IMR-90 (cell line): ENCODE measurements at regions not wholly inside any gene's neighbourhood (a gene's known extent, or its start where the extent isn't known, plus 50 kb on each side); places are given as distances from the start of the nearest gene placed in this dataset.

Experiments used
- ATAC-seq: fragments of 200-7000 bp; cut with Tn5 transposase; 2 replicates; pipeline ENCODE4 v1.9.1; 2020; ENCODE audit warnings: low read depth, mild to moderate bottlenecking, moderate library complexity
- BruUV-seq: library from RNA; stranded (reverse); fragments of 400-500 nt; replicated peaks from 2 replicates; lab custom pipeline; 2021; lab: Mats Ljungman, UMichigan
- CTCF ChIA-PET: fragments of 300-600 bp; formaldehyde crosslinking; extraction: SDS; loops from one replicate; lab custom pipeline; 2021; ENCODE audit warnings: antibody characterized with exemption; lab: Yijun Ruan, JAX
- POLR2A ChIA-PET: fragments of 300-600 bp; sonication (Branson Sonifier 250); formaldehyde crosslinking; loops from one replicate; lab custom pipeline; 2022; ENCODE audit warnings: antibody characterized with exemption; ENCODE audit not compliant: unreplicated experiment; lab: Charles Lee
- DNase-seq: peaks from one replicate; pipeline ENCODE4 v3.0.0; 2013
- H2AFZ ChIP-seq: replicated peaks from 2 replicates; pipeline ENCODE3; 2013; ENCODE audit warnings: low read length, mild to moderate bottlenecking; ENCODE audit not compliant: poor library complexity
- H2AK5ac ChIP-seq: 2 replicates; pipeline ENCODE4 v1.6.1; 2013; ENCODE audit warnings: low read depth, low read length, inconsistent platforms
- H2AK9ac ChIP-seq: replicated peaks from 2 replicates; pipeline ENCODE3; 2013; ENCODE audit warnings: mild to moderate bottlenecking, low read depth, low read length, moderate library complexity; ENCODE audit not compliant: poor library complexity
- H2BK120ac ChIP-seq: 2 replicates; pipeline ENCODE4 v1.6.1; 2013; ENCODE audit warnings: low read depth, low read length, inconsistent platforms
- H2BK15ac ChIP-seq: 3 replicates; pipeline ENCODE4 v1.6.1; 2013; ENCODE audit warnings: low read depth, low read length, inconsistent platforms
- H2BK20ac ChIP-seq: 2 replicates; pipeline ENCODE4 v1.6.1; 2013; ENCODE audit warnings: low read depth, mild to moderate bottlenecking, inconsistent platforms, low read length, moderate library complexity
- H2BK5ac ChIP-seq: 2 replicates; pipeline ENCODE4 v1.6.1; 2013; ENCODE audit warnings: mild to moderate bottlenecking, low read depth, low read length, inconsistent platforms; ENCODE audit not compliant: poor library complexity, severe bottlenecking
- H3K14ac ChIP-seq: replicated peaks from 2 replicates; pipeline ENCODE4 v1.6.1; 2013; ENCODE audit warnings: low read depth, low read length, inconsistent platforms
- H3K18ac ChIP-seq: 2 replicates; pipeline ENCODE4 v1.6.1; 2013; ENCODE audit warnings: low read depth, low read length, control low read depth
- H3K23ac ChIP-seq: 2 replicates; pipeline ENCODE4 v1.6.1; 2013; ENCODE audit warnings: low read depth, low read length, inconsistent platforms
- H3K27ac ChIP-seq: 2 replicates; pipeline ENCODE4 v1.5.1; 2013; ENCODE audit warnings: mild to moderate bottlenecking, control low read depth, low read length; ENCODE audit not compliant: insufficient read depth
- H3K27me3 ChIP-seq: 2 replicates; pipeline ENCODE4 v1.6.1; 2013; ENCODE audit warnings: low read length; ENCODE audit not compliant: control insufficient read depth, insufficient read depth
- H3K36me3 ChIP-seq: 2 replicates; pipeline ENCODE4 v1.6.1; 2013; ENCODE audit warnings: low read length, mixed read lengths; ENCODE audit not compliant: control insufficient read depth, insufficient read depth
- H3K4ac ChIP-seq: 2 replicates; pipeline ENCODE4 v1.6.1; 2013; ENCODE audit warnings: low read depth, low read length, inconsistent platforms
- H3K4me1 ChIP-seq: 2 replicates; pipeline ENCODE4 v1.6.1; 2013; ENCODE audit warnings: low read length, mixed read lengths; ENCODE audit not compliant: control insufficient read depth, insufficient read depth
- H3K4me2 ChIP-seq: 2 replicates; pipeline ENCODE4 v1.6.1; 2013; ENCODE audit warnings: low read depth, mild to moderate bottlenecking, control low read depth, low read length, moderate library complexity
- H3K4me3 ChIP-seq: 2 replicates; pipeline ENCODE4 v1.5.1; 2013; ENCODE audit warnings: low read depth, mild to moderate bottlenecking, control low read depth, low read length, moderate library complexity; ENCODE audit not compliant: insufficient read depth
- H3K56ac ChIP-seq: 2 replicates; pipeline ENCODE4 v1.6.1; 2013; ENCODE audit warnings: low read length, inconsistent platforms; ENCODE audit not compliant: insufficient read depth; ENCODE audit errors: extremely low read depth
- H3K79me1 ChIP-seq, 2 experiments: 2 replicates each; pipeline ENCODE4 v1.6.1; 2013; ENCODE audit warnings: low read length in 2 of 2, inconsistent platforms in 1 of 2, low read depth in 1 of 2
- H3K9ac ChIP-seq: 2 replicates; pipeline ENCODE4 v1.6.1; 2013; ENCODE audit warnings: low read depth, low read length, control low read depth
- H3K9me1 ChIP-seq: 2 replicates; pipeline ENCODE4 v1.6.1; 2013; ENCODE audit warnings: low read length, inconsistent platforms; ENCODE audit not compliant: insufficient read depth
- H3K9me3 ChIP-seq: 2 replicates; pipeline ENCODE4 v1.6.1; 2013; ENCODE audit warnings: low read length; ENCODE audit not compliant: control insufficient read depth, insufficient read depth
- H4K20me1 ChIP-seq: 2 replicates; pipeline ENCODE4 v1.6.1; 2013; ENCODE audit warnings: low read length, inconsistent platforms; ENCODE audit not compliant: insufficient read depth
- H4K5ac ChIP-seq: 2 replicates; pipeline ENCODE4 v1.6.1; 2013; ENCODE audit warnings: mild to moderate bottlenecking, low read depth, low read length, control low read depth
- H4K8ac ChIP-seq, 2 experiments: 2 replicates each; pipeline ENCODE4 v1.6.1; 2013; ENCODE audit warnings: low read depth in 2 of 2, low read length in 2 of 2, control low read depth in 1 of 2, inconsistent platforms in 1 of 2
- H4K91ac ChIP-seq: 2 replicates; pipeline ENCODE4 v1.6.1; 2013; ENCODE audit warnings: low read depth, low read length, inconsistent platforms; ENCODE audit not compliant: insufficient read depth
- BHLHE40 ChIP-seq: fragments of 150-350 bp; IDR thresholded peaks from 2 replicates; pipeline ENCODE4 v1.6.1; 2016; ENCODE audit warnings: mild to moderate bottlenecking, low read depth, low read length
- CHD1 ChIP-seq: IDR thresholded peaks from 2 replicates; pipeline ENCODE4 v1.6.1; 2012; ENCODE audit warnings: low read depth, low read length, improper control_type of control experiment
- FOS ChIP-seq: fragments of 150-350 bp; IDR thresholded peaks from 2 replicates; pipeline ENCODE4 v1.6.1; 2016; ENCODE audit warnings: low read depth, low read length
- MXI1 ChIP-seq: IDR thresholded peaks from 2 replicates; pipeline ENCODE4 v1.6.1; 2012; ENCODE audit warnings: low read depth, mild to moderate bottlenecking, low read length, moderate library complexity, borderline replicate concordance
- NFE2L2 ChIP-seq: fragments of 150-350 bp; IDR thresholded peaks from 2 replicates; pipeline ENCODE4 v1.6.1; 2016; ENCODE audit warnings: low read depth, mild to moderate bottlenecking, low read length
- POLR2A ChIP-seq: IDR thresholded peaks from 2 replicates; pipeline ENCODE4 v1.6.1; 2012; ENCODE audit warnings: mild to moderate bottlenecking, low read depth, low read length
- RAD21 ChIP-seq: IDR thresholded peaks from 2 replicates; pipeline ENCODE4 v1.6.1; 2012; ENCODE audit warnings: low read length, improper control_type of control experiment
- RCOR1 ChIP-seq: IDR thresholded peaks from 2 replicates; pipeline ENCODE4 v1.6.1; 2012; ENCODE audit warnings: mild to moderate bottlenecking, low read length, improper control_type of control experiment; ENCODE audit not compliant: insufficient replicate concordance
- RFX5 ChIP-seq: IDR thresholded peaks from 2 replicates; pipeline ENCODE4 v1.8.0; 2012; ENCODE audit warnings: low read depth, mild to moderate bottlenecking, low read length, moderate library complexity
- SMC3 ChIP-seq: fragments of 150-350 bp; IDR thresholded peaks from 2 replicates; pipeline ENCODE4 v1.6.1; 2016; ENCODE audit warnings: low read depth, mild to moderate bottlenecking, antibody characterized with exemption, low read length, moderate library complexity
- USF2 ChIP-seq: fragments of 150-350 bp; IDR thresholded peaks from 2 replicates; pipeline ENCODE4 v1.6.1; 2017; ENCODE audit warnings: mild to moderate bottlenecking, antibody characterized with exemption, low read length, low read depth
- WGBS, 2 experiments: methylation state at CpG; one replicate each; pipeline versions ENCODE4 v1.1.5 to v1.1.7; 2013; ENCODE audit warnings: missing lambda C conversion rate in 2 of 2; ENCODE audit not compliant: insufficient read length in 1 of 2; ENCODE audit errors: extremely low coverage in 2 of 2; 5-methylcytosine and 5-hydroxymethylcytosine counted together
- dilution Hi-C: fragments of 300-500 bp; cut with HindIII; formaldehyde crosslinking; loops from one replicate; pipeline ENCODE4 v1.14.3; 2018; ENCODE audit warnings: low sequenced_read_pairs; ENCODE audit not compliant: unreplicated experiment
- in situ Hi-C: fragments of 300-500 bp; cut with MboI; formaldehyde crosslinking; loops from 3 replicates; pipeline ENCODE4 v1.14.3; 2019; ENCODE audit warnings: low sequenced_read_pairs, inconsistent platforms, mixed read lengths
- intact Hi-C: fragments of 100-400 bp; cut with micrococcal nuclease; formaldehyde crosslinking; loops from 2 replicates; pipeline ENCODE4 v1.10.0; 2022
- TF ChIP-seq, protein P1 (sequence below): fragments of 150-350 bp; IDR thresholded peaks from 2 replicates; pipeline ENCODE4 v1.6.1; 2016; ENCODE audit warnings: low read depth, mild to moderate bottlenecking, low read length, moderate library complexity, borderline replicate concordance
- TF ChIP-seq, protein P2 (sequence below): conservative IDR thresholded peaks from 2 replicates; pipeline ENCODE4 v1.5.1; 2012; ENCODE audit warnings: mild to moderate bottlenecking, low read depth, low read length, improper control_type of control experiment

- Histone ChIP-seq H3K4ac (no peak overlapping the region), H2BK120ac (no peak overlapping the region), H2AFZ (no peak overlapping the region), H3K14ac (no peak overlapping the region), H3K18ac (no peak overlapping the region), H3K9me3 (peaks cover 12% of the 10 kb centered on the region), H3K4me1 (no peaks in the 10 kb centered on the region), H3K4me2 (no peak overlapping the region), H3K79me1 (no peaks in the 10 kb centered on the region), H3K23ac (no peak overlapping the region), H3K4me3 (no peak overlapping the region), H3K27ac (no peak overlapping the region), H3K36me3 (no peaks in the 10 kb centered on the region), H4K5ac (no peak overlapping the region), H3K27me3 (no peaks in the 10 kb centered on the region), H2AK5ac (no peak overlapping the region), H4K8ac (no peak overlapping the region), H4K20me1 (no peaks in the 10 kb centered on the region), H2BK20ac (no peak overlapping the region), H4K91ac (no peak overlapping the region), H2AK9ac (no peak overlapping the region), H3K56ac (no peak overlapping the region), H2BK15ac (no peak overlapping the region), H3K9ac (no peak overlapping the region), H2BK5ac (no peak overlapping the region), H3K9me1 (no peaks in the 10 kb centered on the region)
- in situ Hi-C loops (no loop called here), intact Hi-C loops (no loop called here), dilution Hi-C loops (no loop called here)
- POLR2A ChIA-PET, result no interaction called here
- DNase-seq (no peak), ATAC-seq (no peak)
- 25% methylated on average over 1 of the region's 5 CpGs; no CpG with 5 or more reads in 1 of the 2 experiments for WGBS, 2 experiments
- BruUV-seq, result no TSS peak
- no peak for TF ChIP-seq RCOR1
- no peak for TF ChIP-seq FOS
- TF ChIP-seq, protein P1, sequence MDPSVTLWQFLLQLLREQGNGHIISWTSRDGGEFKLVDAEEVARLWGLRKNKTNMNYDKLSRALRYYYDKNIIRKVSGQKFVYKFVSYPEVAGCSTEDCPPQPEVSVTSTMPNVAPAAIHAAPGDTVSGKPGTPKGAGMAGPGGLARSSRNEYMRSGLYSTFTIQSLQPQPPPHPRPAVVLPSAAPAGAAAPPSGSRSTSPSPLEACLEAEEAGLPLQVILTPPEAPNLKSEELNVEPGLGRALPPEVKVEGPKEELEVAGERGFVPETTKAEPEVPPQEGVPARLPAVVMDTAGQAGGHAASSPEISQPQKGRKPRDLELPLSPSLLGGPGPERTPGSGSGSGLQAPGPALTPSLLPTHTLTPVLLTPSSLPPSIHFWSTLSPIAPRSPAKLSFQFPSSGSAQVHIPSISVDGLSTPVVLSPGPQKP, result no peak
- no peak for TF ChIP-seq BHLHE40
- TF ChIP-seq USF2, result no peak
- TF ChIP-seq, protein P2, sequence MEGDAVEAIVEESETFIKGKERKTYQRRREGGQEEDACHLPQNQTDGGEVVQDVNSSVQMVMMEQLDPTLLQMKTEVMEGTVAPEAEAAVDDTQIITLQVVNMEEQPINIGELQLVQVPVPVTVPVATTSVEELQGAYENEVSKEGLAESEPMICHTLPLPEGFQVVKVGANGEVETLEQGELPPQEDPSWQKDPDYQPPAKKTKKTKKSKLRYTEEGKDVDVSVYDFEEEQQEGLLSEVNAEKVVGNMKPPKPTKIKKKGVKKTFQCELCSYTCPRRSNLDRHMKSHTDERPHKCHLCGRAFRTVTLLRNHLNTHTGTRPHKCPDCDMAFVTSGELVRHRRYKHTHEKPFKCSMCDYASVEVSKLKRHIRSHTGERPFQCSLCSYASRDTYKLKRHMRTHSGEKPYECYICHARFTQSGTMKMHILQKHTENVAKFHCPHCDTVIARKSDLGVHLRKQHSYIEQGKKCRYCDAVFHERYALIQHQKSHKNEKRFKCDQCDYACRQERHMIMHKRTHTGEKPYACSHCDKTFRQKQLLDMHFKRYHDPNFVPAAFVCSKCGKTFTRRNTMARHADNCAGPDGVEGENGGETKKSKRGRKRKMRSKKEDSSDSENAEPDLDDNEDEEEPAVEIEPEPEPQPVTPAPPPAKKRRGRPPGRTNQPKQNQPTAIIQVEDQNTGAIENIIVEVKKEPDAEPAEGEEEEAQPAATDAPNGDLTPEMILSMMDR, result no peak
- no peak for TF ChIP-seq NFE2L2
- TF ChIP-seq RAD21, result no peak
- no peak for TF ChIP-seq CHD1
- TF ChIP-seq MXI1, result no peak
- TF ChIP-seq POLR2A, result no peak
- no peak for TF ChIP-seq RFX5
- TF ChIP-seq SMC3, result no peak
- CTCF ChIA-PET, result interaction anchor here (0.7 kb wide), 1 partner anchor 1187 kb away, joined by 3 read pairs; no protein-coding TSS in a partner anchor
Observed at GRCh38 chr5:166433679-166434078, 1857.8 kb upstream of the WWC1 start.
